Activated CD8-positive, alpha-beta T cell treated with anti-CD3 and anti-CD28 coated beads, Interleukin-2, amount 10 ng/mL, durations not matched to agents 7 days and 5 days (primary cell): ENCODE measurements at regions not wholly inside any gene's neighbourhood (a gene's known extent, or its start where the extent isn't known, plus 50 kb on each side); places are given as distances from the start of the nearest gene placed in this dataset.

Experiments used
- ATAC-seq: fragments of 150-1000 bp; cut with Tn5 transposase; one replicate; pipeline ENCODE4 v1.10.0; 2021; ENCODE audit warnings: moderate library complexity
- CTCF ChIA-PET: fragments of 350-600 bp; sonication (Branson Sonifier 250); formaldehyde crosslinking; loops from one replicate; lab custom pipeline; 2021; ENCODE audit warnings: antibody characterized with exemption; lab: Charles Lee
- POLR2A ChIA-PET: fragments of 350-600 bp; sonication (Branson Sonifier 250); formaldehyde crosslinking; loops from one replicate; lab custom pipeline; 2021; ENCODE audit warnings: antibody characterized with exemption; lab: Charles Lee
- DNase-seq: peaks from one replicate; pipeline ENCODE4 v3.0.0-alpha.2; 2020
- H3K27ac Mint-ChIP-seq: one replicate; pipeline ENCODE4 v1.8.0; 2021; ENCODE audit warnings: mild to moderate bottlenecking, mixed read lengths
- H3K27me3 Mint-ChIP-seq: one replicate; pipeline ENCODE4 v1.8.0; 2021; ENCODE audit warnings: low read depth, mixed read lengths
- H3K36me3 Mint-ChIP-seq: one replicate; pipeline ENCODE4 v1.8.0; 2021; ENCODE audit warnings: low read depth, mixed read lengths
- H3K4me1 Mint-ChIP-seq: one replicate; pipeline ENCODE4 v1.8.0; 2021; ENCODE audit warnings: low read depth, mixed read lengths
- H3K4me3 Mint-ChIP-seq: one replicate; pipeline ENCODE4 v1.8.0; 2021; ENCODE audit warnings: mild to moderate bottlenecking, mixed read lengths
- H3K9me3 Mint-ChIP-seq: one replicate; pipeline ENCODE4 v1.8.0; 2022; ENCODE audit warnings: mixed read lengths; ENCODE audit not compliant: insufficient read depth

DNA sequence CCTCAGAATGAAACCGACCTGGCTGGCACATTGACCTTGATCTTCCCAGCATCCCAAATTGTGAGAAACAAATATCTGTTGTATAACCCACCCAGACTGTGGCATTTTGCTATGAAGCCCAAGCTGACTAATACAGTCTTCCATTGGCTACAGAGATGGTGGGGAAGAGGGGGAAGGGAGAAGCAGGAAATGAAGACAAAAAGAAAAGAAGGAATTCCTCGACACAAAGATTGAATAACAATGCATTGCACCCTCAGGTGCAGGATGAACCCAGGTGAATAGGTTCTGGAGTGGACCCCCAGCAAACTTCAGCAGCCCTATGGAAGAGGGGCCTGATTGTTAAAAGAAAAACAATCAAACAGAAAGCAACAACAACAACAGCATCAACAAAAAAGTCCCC, 270.7 kb downstream of the FSIP2 start:
- ATAC-seq (no peak), DNase-seq (no peak)
- Mint-ChIP-seq H3K4me1 (no peaks in the 10 kb centered on the region), H3K27me3 (no peaks in the 10 kb centered on the region), H3K27ac (no peak overlapping the region), H3K36me3 (peaks cover 3% of the 10 kb centered on the region), H3K9me3 (peaks cover 16% of the 10 kb centered on the region), H3K4me3 (no peak overlapping the region)
- ChIA-PET POLR2A (no interaction called here), CTCF (no interaction called here)

DNA sequence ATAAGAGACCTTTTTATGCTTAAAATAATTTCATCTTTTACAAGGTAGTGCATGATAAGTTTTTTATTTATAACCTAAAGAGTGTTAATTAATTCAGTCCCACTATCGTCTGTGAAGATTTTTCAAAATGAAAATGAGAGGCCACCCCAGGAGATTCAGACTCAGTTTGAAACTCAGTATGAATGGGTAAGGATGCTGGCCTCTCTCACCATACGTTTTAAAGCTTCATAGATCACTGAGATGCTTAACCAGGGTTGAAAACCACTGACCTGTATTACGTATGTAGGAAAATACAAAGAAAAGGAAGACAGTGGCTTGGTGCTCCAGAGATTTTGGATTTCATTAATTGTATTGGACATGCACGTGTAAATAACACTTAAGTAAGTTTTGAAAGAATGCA, 278.7 kb downstream of the FSIP2 start:
- H3K9me3 Mint-ChIP-seq, result peaks cover 7% of the 10 kb centered on the region
- H3K36me3 Mint-ChIP-seq, result peaks cover 3% of the 10 kb centered on the region
- ATAC-seq (no peak), DNase-seq (no peak)
- H3K4me1 Mint-ChIP-seq, result no peaks in the 10 kb centered on the region
- no peaks in the 10 kb centered on the region for H3K27me3 Mint-ChIP-seq
- H3K4me3 Mint-ChIP-seq, result no peak overlapping the region
- H3K27ac Mint-ChIP-seq, result no peak overlapping the region
- CTCF ChIA-PET, result no interaction called here
- POLR2A ChIA-PET, result no interaction called here

DNA sequence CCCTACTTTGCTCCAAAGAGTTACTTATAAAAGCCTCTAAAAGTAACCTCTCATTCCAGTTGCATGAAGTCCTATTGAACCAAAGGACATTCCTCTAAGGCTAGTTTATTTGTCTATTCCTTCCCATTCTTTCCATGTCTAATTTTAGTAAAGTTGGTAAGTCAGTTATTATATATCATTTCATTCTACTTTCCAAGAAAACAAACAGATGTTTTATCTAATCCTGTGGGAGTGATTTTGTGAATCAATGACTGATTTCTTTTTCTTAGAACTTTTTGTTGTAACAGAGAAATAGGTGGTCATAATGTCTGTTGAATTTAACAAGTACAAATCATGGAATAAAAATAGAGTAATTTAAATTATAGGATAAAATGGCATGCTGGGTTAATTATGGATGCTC, 286.3 kb downstream of the FSIP2 start:
- no peak overlapping the region for H3K4me3 Mint-ChIP-seq
- H3K36me3 Mint-ChIP-seq, result no peaks in the 10 kb centered on the region
- DNase-seq (no peak), ATAC-seq (no peak)
- ChIA-PET CTCF (no interaction called here), POLR2A (no interaction called here)
- H3K27ac Mint-ChIP-seq, result no peak overlapping the region
- peaks cover 3% of the 10 kb centered on the region for H3K9me3 Mint-ChIP-seq
- H3K27me3 Mint-ChIP-seq, result no peaks in the 10 kb centered on the region
- no peaks in the 10 kb centered on the region for H3K4me1 Mint-ChIP-seq

DNA sequence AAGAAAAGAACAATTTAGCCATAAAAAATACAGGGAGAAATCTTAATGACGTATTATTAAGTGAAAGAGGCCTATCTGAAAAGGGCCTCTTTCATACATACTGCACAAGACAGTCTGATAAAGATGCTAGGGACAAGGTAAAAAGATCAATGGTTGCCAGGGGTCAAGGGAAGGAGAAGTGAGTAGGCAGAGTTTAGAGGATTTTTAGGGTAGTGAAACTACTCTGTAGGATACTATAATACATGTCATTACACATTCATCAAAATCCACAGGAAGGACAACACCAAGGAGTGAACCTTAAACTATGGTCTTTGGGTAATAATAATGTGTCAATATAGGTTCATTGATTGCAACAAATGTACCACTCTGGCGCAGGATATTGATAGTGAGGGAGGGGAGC, 289.3 kb downstream of the FSIP2 start:
- Mint-ChIP-seq H3K36me3 (no peaks in the 10 kb centered on the region), H3K27ac (no peak overlapping the region), H3K27me3 (no peaks in the 10 kb centered on the region), H3K4me3 (no peak overlapping the region), H3K9me3 (no peaks in the 10 kb centered on the region), H3K4me1 (no peaks in the 10 kb centered on the region)
- no peak for ATAC-seq
- ChIA-PET POLR2A (no interaction called here), CTCF (no interaction called here)
- no peak for DNase-seq

DNA sequence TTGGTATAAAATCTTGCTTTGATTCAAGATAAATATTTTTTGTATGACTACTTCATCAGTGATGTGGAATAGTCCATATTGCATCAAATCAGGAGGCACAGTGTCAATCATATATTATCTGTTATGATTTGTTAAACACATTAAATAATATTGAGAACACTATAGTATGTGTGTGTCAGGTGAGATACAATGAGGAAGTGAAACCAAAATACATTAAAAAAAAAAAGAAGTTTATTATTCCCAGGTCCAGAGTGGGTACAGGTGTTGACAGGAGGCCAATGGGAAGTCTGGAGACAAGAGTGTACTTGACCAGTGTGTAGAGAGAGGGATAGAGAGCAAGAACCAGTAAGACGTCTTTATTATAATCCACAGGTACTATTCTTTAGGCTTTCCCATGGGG, 292.6 kb downstream of the FSIP2 start:
- H3K4me1 Mint-ChIP-seq, result no peaks in the 10 kb centered on the region
- no peak for DNase-seq
- H3K36me3 Mint-ChIP-seq, result no peaks in the 10 kb centered on the region
- ATAC-seq, result no peak
- H3K9me3 Mint-ChIP-seq, result no peaks in the 10 kb centered on the region
- POLR2A ChIA-PET, result no interaction called here
- CTCF ChIA-PET, result no interaction called here
- no peaks in the 10 kb centered on the region for H3K27me3 Mint-ChIP-seq
- H3K27ac Mint-ChIP-seq, result no peak overlapping the region
- no peak overlapping the region for H3K4me3 Mint-ChIP-seq

DNA sequence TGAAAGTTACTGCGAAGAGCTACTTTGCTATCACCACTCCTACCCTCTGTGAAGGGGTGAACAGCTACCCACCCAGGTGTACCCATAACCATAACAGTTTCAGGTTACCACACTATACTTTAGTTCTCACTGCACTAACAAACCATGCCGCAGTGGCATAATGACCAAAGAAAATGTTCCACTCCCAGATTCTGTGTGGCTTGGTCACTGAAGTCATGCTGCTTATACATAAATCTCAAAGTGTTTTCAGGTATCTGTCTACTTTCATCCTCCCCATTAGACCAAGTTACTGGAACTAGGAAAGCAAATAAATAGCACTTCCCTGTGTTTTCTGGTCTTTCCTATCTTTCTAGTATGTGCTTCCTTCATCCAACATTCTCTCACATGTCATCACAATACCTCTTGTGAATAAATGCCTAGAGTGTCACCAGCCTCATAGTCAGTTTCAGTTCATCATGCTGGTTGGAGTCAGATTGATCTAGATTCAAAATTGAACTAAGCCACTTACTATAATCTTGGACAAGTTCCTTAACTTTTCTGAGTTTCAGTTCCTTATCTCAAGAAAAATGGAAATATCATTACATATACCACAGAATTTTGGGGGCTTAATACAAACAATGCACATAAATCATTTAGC, 293.6 kb downstream of the FSIP2 start:
- POLR2A ChIA-PET, result no interaction called here
- H3K27me3 Mint-ChIP-seq, result no peaks in the 10 kb centered on the region
- no peak overlapping the region for H3K27ac Mint-ChIP-seq
- no peaks in the 10 kb centered on the region for H3K9me3 Mint-ChIP-seq
- no peaks in the 10 kb centered on the region for H3K36me3 Mint-ChIP-seq
- H3K4me3 Mint-ChIP-seq, result no peak overlapping the region
- ATAC-seq (no peak), DNase-seq (no peak)
- no peaks in the 10 kb centered on the region for H3K4me1 Mint-ChIP-seq
- CTCF ChIA-PET, result interaction anchor here (1.7 kb wide), 1 partner anchor 10 kb away, joined by 4 read pairs; no protein-coding TSS in a partner anchor

DNA sequence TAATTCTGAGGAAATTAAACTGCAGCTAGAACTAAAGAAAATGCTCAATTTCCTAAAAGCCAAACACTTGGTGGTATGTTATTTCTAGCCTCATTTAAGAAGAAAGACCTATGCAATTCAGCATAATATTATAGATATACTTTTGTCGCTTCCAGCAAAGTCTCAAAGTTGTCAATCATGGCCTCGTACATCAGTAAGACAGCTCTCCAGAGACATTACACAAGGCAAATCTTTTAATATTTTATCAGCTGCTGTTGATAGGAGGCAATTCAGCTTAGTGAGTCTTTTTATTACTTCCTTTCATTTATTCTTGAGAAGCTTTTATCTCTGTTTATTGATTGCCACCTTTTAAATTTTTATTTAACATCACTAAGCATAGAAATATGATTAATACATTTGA, 294.3 kb downstream of the FSIP2 start:
- ChIA-PET CTCF (interaction anchor here (1.7 kb wide), 1 partner anchor 9 kb away, joined by 4 read pairs; no protein-coding TSS in a partner anchor), POLR2A (no interaction called here)
- ATAC-seq (no peak), DNase-seq (no peak)
- Mint-ChIP-seq H3K9me3 (no peaks in the 10 kb centered on the region), H3K36me3 (no peaks in the 10 kb centered on the region), H3K27ac (no peak overlapping the region), H3K4me1 (no peaks in the 10 kb centered on the region), H3K27me3 (no peaks in the 10 kb centered on the region), H3K4me3 (no peak overlapping the region)

DNA sequence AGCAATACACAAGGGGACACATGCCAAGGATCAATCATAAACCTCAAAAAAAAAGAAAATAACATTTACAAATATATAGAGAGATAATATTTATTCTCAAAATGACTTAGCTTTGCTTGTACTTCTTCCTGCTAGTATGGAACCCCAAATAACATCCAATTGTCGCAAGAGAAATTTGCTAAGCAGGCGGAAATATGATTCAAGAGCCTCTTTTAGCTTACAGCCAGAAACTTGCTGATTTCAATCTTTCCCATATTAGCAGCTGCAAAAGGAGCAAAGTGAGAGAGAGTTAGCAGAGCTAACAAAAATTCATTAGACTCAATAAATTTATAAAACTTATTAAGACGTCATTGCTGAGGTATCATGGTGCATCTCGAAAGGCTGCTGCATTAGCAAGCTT, 294.9 kb downstream of the FSIP2 start:
- no peak overlapping the region for H3K4me3 Mint-ChIP-seq
- no peaks in the 10 kb centered on the region for H3K36me3 Mint-ChIP-seq
- H3K4me1 Mint-ChIP-seq, result no peaks in the 10 kb centered on the region
- DNase-seq, result no peak
- no peaks in the 10 kb centered on the region for H3K9me3 Mint-ChIP-seq
- H3K27me3 Mint-ChIP-seq, result no peaks in the 10 kb centered on the region
- H3K27ac Mint-ChIP-seq, result no peak overlapping the region
- ChIA-PET CTCF (interaction anchor here (1.7 kb wide), 1 partner anchor 8 kb away, joined by 4 read pairs; no protein-coding TSS in a partner anchor), POLR2A (no interaction called here)
- no peak for ATAC-seq

DNA sequence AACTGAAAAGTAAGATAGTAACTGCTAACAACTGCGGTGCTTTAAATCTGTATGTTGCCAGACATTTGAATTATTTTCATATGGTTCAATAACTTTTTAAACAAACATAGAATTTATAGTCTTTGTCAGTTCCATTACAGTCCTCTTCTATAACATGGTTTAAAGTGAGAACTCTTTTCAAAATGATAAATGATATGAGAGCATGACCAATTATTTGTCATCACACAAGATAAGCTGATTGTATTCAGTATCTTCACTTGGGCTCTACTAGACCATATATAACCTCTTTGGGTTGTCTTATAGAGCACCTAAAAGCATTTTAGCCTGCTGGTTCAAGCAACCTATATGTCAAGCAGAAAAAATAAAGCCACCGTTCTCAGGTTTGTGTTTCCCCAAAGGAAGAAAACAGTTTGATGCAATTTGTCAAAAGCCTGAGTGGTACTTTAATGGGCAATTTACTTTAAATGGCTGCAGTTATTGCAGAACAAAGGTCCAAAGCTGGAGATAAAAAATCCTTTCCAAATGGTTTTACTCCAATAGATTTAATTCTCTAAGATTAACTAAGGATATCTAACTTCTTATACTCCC, 298.4 kb downstream of the FSIP2 start:
- Mint-ChIP-seq H3K4me1 (no peaks in the 10 kb centered on the region), H3K27me3 (no peaks in the 10 kb centered on the region), H3K27ac (no peak overlapping the region), H3K9me3 (no peaks in the 10 kb centered on the region), H3K4me3 (no peak overlapping the region), H3K36me3 (no peaks in the 10 kb centered on the region)
- POLR2A ChIA-PET, result no interaction called here
- ATAC-seq, result no peak
- DNase-seq, result no peak
- CTCF ChIA-PET, result no interaction called here

DNA sequence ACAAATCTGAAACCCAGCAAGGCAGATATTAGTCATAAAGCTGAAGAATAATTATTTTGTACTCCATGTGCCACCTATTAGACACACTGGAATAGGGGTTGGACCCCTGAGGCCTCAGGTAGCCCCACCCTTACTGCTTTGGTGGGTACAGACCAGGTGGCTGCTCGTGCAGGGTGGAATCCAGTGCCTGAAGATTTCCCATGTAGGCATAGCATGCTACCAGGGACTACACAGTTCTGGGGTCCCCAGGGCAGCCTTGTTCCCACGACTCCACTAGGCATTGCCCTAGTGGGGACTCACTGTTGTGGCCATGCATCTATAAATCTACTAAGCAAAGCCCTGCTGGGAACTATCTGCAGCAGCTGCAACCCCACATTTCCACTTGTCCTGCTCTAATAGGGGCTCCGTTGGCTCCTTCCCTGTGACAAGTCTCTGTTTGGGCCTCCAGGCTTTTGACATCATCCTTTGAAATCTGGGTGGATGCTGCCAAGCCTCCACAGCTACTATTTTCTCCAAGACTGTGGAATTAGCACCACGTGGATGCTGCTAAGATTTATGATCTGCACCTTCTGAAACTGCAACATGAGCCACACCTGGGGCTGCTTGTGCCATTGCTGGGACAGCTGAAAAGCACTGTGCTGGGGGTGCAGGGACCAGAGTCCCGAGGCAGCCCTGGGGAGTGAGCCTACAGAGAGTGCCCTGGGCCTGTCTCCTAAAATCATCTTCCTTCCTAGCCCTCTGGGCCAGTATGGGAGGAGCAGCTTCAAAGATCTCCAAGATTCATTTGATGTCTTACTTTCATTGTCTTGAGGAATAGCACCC, 303.8 kb downstream of the FSIP2 start:
- no peaks in the 10 kb centered on the region for H3K36me3 Mint-ChIP-seq
- no peaks in the 10 kb centered on the region for H3K4me1 Mint-ChIP-seq
- no peak overlapping the region for H3K4me3 Mint-ChIP-seq
- no peak overlapping the region for H3K27ac Mint-ChIP-seq
- H3K27me3 Mint-ChIP-seq, result no peaks in the 10 kb centered on the region
- ChIA-PET CTCF (interaction anchor here (1.6 kb wide), 1 partner anchor 9 kb away, joined by 4 read pairs; no protein-coding TSS in a partner anchor), POLR2A (no interaction called here)
- no peaks in the 10 kb centered on the region for H3K9me3 Mint-ChIP-seq
- no peak for ATAC-seq
- no peak for DNase-seq

DNA sequence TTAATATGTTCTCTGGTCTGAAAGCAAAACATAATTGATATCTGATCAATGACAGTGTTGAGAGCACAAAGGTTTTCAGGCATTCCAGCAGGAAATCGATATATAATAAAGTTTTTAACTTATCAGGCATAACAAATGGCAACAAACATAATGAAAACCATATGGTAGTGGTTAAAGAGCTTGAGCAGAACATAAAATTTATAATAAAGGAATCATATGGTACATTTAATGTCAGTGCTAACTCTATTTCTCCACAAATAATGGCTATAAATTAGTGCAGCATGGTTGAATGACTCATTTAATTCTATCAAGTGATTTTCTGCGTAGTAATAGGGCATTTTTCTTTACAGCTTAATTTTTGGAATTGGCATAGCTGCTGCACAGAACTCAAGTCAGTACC, 306.2 kb downstream of the FSIP2 start:
- Mint-ChIP-seq H3K27me3 (no peaks in the 10 kb centered on the region), H3K27ac (no peak overlapping the region), H3K4me1 (no peaks in the 10 kb centered on the region), H3K4me3 (no peak overlapping the region), H3K9me3 (no peaks in the 10 kb centered on the region), H3K36me3 (no peaks in the 10 kb centered on the region)
- DNase-seq (no peak), ATAC-seq (no peak)
- CTCF ChIA-PET, result no interaction called here
- POLR2A ChIA-PET, result no interaction called here

DNA sequence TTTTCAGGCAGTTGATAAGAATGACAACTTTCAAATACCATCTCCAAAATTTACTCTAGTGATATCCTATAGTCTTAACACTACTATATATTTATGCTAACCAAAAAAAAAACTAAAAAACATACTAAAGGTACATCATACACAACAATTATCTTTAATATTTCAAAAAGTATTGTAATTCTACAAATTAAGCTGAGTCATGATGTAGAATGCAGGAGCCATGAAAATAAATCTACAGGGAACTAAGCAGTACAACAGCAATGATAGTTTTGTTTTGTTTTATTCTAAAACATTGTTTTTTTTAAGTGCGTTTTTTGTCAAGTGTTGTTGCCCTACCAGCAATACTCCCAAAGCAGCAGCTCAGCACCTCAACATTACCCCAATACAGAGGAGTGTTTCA, 314.3 kb downstream of the FSIP2 start:
- Mint-ChIP-seq H3K27ac (no peak overlapping the region), H3K4me1 (no peaks in the 10 kb centered on the region), H3K9me3 (no peaks in the 10 kb centered on the region), H3K4me3 (no peak overlapping the region), H3K27me3 (no peaks in the 10 kb centered on the region), H3K36me3 (no peaks in the 10 kb centered on the region)
- no peak for ATAC-seq
- ChIA-PET POLR2A (no interaction called here), CTCF (no interaction called here)
- DNase-seq, result no peak
